ENCODE measurements at regions not wholly inside any gene's neighbourhood (a gene's known extent, or its start where the extent isn't known, plus 50 kb on each side); places are given as distances from the start of the nearest gene placed in this dataset.
"Not testable (repeated sequence)": the region's sequence is repeated elsewhere in the genome, so short reads cannot be mapped to it uniquely, and the experiment has no call there.

- Histone ChIP-seq H3K27me3 (replicated peaks; ENCODE audit: control insufficient read depth, insufficient read depth, low read length, poor library complexity, severe bottlenecking) (no peaks in the 10 kb centered on the region), H3K27ac (ENCODE audit: insufficient read depth, low read length, poor library complexity, severe bottlenecking) (no peak overlapping the region), H3K4me1 (ENCODE audit: control insufficient read depth, insufficient read depth, low read length, poor library complexity, severe bottlenecking) (no peaks in the 10 kb centered on the region), H3K36me3 (ENCODE audit: control insufficient read depth, insufficient read depth, low read length) (no peaks in the 10 kb centered on the region), H3K9me3 (ENCODE audit: control insufficient read depth, low read length) (peaks cover 9% of the 10 kb centered on the region), H3K4me3 (ENCODE audit: insufficient read depth, low read depth, low read length, poor library complexity, severe bottlenecking) (no peak overlapping the region)
- no peak for DNase-seq
These were observed 76.3 kb downstream of the DRAM2 start for GRCh38 chr1:111063595-111063994.

DNA sequence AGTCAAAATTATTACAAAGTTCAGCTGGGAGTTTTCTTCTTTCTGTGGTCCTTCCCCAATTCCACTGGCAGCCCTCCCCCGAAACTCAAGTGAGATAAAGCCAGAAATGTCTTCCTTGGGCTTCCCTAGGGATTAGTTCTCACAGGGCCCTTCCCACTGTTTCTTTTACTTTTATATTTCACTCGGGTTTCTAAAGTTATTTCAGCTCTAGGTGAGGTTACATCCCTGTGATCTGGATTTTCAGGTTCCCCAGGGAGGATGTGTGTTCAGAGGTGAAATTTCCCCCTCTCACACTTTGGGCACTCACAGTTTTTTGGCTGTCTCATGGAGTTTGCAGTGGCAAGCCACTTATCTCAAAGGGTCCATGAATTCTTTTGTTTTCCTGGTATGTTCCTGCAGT, 77.3 kb downstream of the DRAM2 start:
- Histone ChIP-seq H3K9me3 (ENCODE audit: control insufficient read depth, low read length) (peaks cover 9% of the 10 kb centered on the region), H3K36me3 (ENCODE audit: control insufficient read depth, insufficient read depth, low read length) (no peaks in the 10 kb centered on the region), H3K4me3 (ENCODE audit: insufficient read depth, low read depth, low read length, poor library complexity, severe bottlenecking) (no peak overlapping the region), H3K27ac (ENCODE audit: insufficient read depth, low read length, poor library complexity, severe bottlenecking) (no peak overlapping the region), H3K4me1 (ENCODE audit: control insufficient read depth, insufficient read depth, low read length, poor library complexity, severe bottlenecking) (no peaks in the 10 kb centered on the region), H3K27me3 (replicated peaks; ENCODE audit: control insufficient read depth, insufficient read depth, low read length, poor library complexity, severe bottlenecking) (no peaks in the 10 kb centered on the region)
- DNase-seq = no peak

GRCh38 chr1:111062081-111062480, 77.8 kb downstream of the DRAM2 start:
- H3K27ac ChIP-seq (ENCODE audit: insufficient read depth, low read length, poor library complexity, severe bottlenecking) = no peak overlapping the region
- no peak overlapping the region for H3K4me3 ChIP-seq (ENCODE audit: insufficient read depth, low read depth, low read length, poor library complexity, severe bottlenecking)
- no peaks in the 10 kb centered on the region for H3K27me3 ChIP-seq (replicated peaks; ENCODE audit: control insufficient read depth, insufficient read depth, low read length, poor library complexity, severe bottlenecking)
- DNase-seq = no peak
- peaks cover 9% of the 10 kb centered on the region for H3K9me3 ChIP-seq (ENCODE audit: control insufficient read depth, low read length)
- H3K36me3 ChIP-seq (ENCODE audit: control insufficient read depth, insufficient read depth, low read length) = no peaks in the 10 kb centered on the region
- H3K4me1 ChIP-seq (ENCODE audit: control insufficient read depth, insufficient read depth, low read length, poor library complexity, severe bottlenecking) = no peaks in the 10 kb centered on the region

DNA sequence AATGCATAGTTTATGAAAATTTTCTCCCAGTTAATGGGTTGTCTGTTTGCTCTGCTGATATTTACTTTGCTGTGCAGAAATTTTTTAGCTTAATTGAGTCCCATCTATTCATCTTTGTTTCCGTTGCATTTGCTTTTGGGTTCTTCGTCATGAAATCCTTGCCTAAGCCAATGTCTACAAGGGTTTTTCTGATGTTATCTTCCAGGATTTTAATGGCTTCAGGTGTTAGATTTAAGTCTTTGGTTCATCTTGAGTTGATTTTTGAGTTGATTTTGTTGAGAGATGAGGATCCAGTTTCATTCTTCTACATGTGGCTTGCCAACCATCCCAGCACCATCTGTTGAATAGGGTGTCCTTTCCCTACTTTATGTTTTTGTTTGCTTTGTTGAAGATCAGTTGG, 85.2 kb downstream of the DRAM2 start:
- no peak overlapping the region for H3K4me3 ChIP-seq (ENCODE audit: insufficient read depth, low read depth, low read length, poor library complexity, severe bottlenecking)
- DNase-seq = no peak
- H3K36me3 ChIP-seq (ENCODE audit: control insufficient read depth, insufficient read depth, low read length) = no peaks in the 10 kb centered on the region
- H3K9me3 ChIP-seq (ENCODE audit: control insufficient read depth, low read length) = no peaks in the 10 kb centered on the region
- H3K27me3 ChIP-seq (replicated peaks; ENCODE audit: control insufficient read depth, insufficient read depth, low read length, poor library complexity, severe bottlenecking) = no peaks in the 10 kb centered on the region
- H3K4me1 ChIP-seq (ENCODE audit: control insufficient read depth, insufficient read depth, low read length, poor library complexity, severe bottlenecking) = no peaks in the 10 kb centered on the region
- no peak overlapping the region for H3K27ac ChIP-seq (ENCODE audit: insufficient read depth, low read length, poor library complexity, severe bottlenecking)

GRCh38 chr1:111052246-111052645, 87.6 kb downstream of the DRAM2 start:
- no peak overlapping the region for H3K4me3 ChIP-seq (ENCODE audit: insufficient read depth, low read depth, low read length, poor library complexity, severe bottlenecking)
- no peaks in the 10 kb centered on the region for H3K36me3 ChIP-seq (ENCODE audit: control insufficient read depth, insufficient read depth, low read length)
- no peak for DNase-seq
- H3K9me3 ChIP-seq (ENCODE audit: control insufficient read depth, low read length) = no peaks in the 10 kb centered on the region
- H3K27me3 ChIP-seq (replicated peaks; ENCODE audit: control insufficient read depth, insufficient read depth, low read length, poor library complexity, severe bottlenecking) = no peaks in the 10 kb centered on the region
- H3K4me1 ChIP-seq (ENCODE audit: control insufficient read depth, insufficient read depth, low read length, poor library complexity, severe bottlenecking) = no peaks in the 10 kb centered on the region
- H3K27ac ChIP-seq (ENCODE audit: insufficient read depth, low read length, poor library complexity, severe bottlenecking) = no peak overlapping the region

- H3K27ac ChIP-seq (ENCODE audit: insufficient read depth, low read length, poor library complexity, severe bottlenecking); H3K36me3 ChIP-seq (ENCODE audit: control insufficient read depth, insufficient read depth, low read length); DNase-seq; H3K4me1 ChIP-seq (ENCODE audit: control insufficient read depth, insufficient read depth, low read length, poor library complexity, severe bottlenecking); H3K27me3 ChIP-seq (replicated peaks; ENCODE audit: control insufficient read depth, insufficient read depth, low read length, poor library complexity, severe bottlenecking); H3K4me3 ChIP-seq (ENCODE audit: insufficient read depth, low read depth, low read length, poor library complexity, severe bottlenecking); H3K9me3 ChIP-seq (ENCODE audit: control insufficient read depth, low read length): not testable (repeated sequence)
These were observed 84.5 kb upstream of the LRIF1 start for GRCh38 chr1:111048253-111048652.

DNA sequence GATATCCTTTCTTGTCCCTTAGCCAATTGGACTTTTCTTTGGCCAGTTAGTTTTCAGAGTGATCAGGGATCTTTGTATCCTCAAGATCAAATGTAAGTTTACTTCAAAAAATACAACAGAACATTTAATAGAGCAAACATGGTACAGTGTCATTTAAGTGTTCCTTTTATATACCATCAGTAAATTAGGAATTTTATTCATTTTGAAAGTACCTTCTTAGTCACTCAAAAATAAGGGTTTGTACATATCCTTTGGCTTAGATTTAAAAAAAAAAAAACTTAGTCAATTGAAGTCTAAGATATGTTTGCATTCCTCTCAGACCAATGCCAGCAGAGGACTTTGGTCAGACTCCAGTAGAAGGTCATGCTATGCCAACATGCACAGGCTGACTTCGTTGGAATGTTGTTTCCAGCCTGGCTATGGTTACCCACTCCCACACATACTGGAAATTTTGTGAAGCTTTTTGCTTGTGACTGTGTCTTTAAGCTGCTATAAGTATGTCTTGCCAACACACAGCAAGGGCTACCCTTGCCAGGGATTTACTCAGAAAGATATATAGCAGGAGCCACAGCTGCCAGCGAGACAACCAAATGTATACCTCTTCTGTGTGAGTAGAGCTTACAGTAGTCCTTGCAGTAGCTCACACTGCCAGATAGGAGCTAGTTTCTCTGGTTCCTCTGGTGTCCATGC, 81.5 kb upstream of the LRIF1 start:
- no peaks in the 10 kb centered on the region for H3K27me3 ChIP-seq (replicated peaks; ENCODE audit: control insufficient read depth, insufficient read depth, low read length, poor library complexity, severe bottlenecking)
- no peak for DNase-seq
- no peaks in the 10 kb centered on the region for H3K4me1 ChIP-seq (ENCODE audit: control insufficient read depth, insufficient read depth, low read length, poor library complexity, severe bottlenecking)
- no peaks in the 10 kb centered on the region for H3K36me3 ChIP-seq (ENCODE audit: control insufficient read depth, insufficient read depth, low read length)
- no peaks in the 10 kb centered on the region for H3K9me3 ChIP-seq (ENCODE audit: control insufficient read depth, low read length)
- no peak overlapping the region for H3K4me3 ChIP-seq (ENCODE audit: insufficient read depth, low read depth, low read length, poor library complexity, severe bottlenecking)
- H3K27ac ChIP-seq (ENCODE audit: insufficient read depth, low read length, poor library complexity, severe bottlenecking) = no peak overlapping the region

DNA sequence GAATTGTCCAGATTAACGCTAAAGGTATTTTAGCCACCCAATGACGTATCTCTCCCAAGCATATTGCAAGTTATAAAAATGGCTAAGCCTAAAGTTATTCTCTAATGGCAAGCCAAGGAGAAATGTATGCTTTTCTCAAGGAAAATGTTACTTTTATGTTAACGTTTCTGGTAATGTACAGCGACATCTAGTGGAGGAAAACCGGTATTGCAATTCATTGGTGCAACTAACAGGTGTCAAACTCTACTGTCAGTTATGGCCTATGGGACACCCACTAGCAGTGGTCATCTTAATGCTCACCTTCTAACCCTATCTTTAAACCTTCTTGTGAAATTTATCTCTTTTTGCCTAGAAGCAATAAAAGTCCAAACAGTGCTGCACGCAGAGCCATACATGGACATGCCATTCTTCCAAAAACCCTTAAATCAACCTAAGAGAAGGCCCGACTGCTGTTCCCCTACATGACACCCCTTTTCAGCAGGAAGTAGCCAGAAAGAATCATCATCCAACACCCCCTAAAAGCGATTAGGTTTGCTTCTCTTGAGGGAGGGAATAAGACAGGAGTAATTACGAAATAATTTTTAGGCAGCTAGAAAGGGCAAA, 68.7 kb upstream of the LRIF1 start:
- H3K27me3 ChIP-seq (replicated peaks; ENCODE audit: control insufficient read depth, insufficient read depth, low read length, poor library complexity, severe bottlenecking) = no peaks in the 10 kb centered on the region
- no peaks in the 10 kb centered on the region for H3K9me3 ChIP-seq (ENCODE audit: control insufficient read depth, low read length)
- no peak overlapping the region for H3K27ac ChIP-seq (ENCODE audit: insufficient read depth, low read length, poor library complexity, severe bottlenecking)
- no peaks in the 10 kb centered on the region for H3K4me1 ChIP-seq (ENCODE audit: control insufficient read depth, insufficient read depth, low read length, poor library complexity, severe bottlenecking)
- no peak overlapping the region for H3K4me3 ChIP-seq (ENCODE audit: insufficient read depth, low read depth, low read length, poor library complexity, severe bottlenecking)
- no peaks in the 10 kb centered on the region for H3K36me3 ChIP-seq (ENCODE audit: control insufficient read depth, insufficient read depth, low read length)
- DNase-seq = peak in 1 of 3 donors; percentile 17

DNA sequence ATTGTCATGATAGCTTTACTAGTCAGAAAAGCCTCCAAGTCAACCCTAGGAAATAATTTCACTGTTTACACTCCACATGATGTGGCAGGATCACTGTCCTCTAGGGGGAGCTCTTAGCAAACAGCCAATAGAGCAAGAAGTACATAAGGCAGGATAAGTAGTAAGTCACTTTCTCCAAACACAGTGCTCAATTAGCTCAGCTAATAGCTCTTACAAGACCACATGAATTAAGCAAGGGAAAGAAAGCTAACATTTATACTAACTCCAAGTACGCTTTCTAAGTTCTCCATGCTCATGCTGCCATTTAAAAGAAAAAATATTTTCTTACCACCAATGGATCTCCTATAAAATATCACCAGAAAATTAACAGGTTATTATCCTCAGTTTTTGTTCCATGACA, 66.9 kb upstream of the LRIF1 start:
- Histone ChIP-seq H3K27ac (ENCODE audit: insufficient read depth, low read length, poor library complexity, severe bottlenecking) (no peak overlapping the region), H3K4me1 (ENCODE audit: control insufficient read depth, insufficient read depth, low read length, poor library complexity, severe bottlenecking) (no peaks in the 10 kb centered on the region), H3K36me3 (ENCODE audit: control insufficient read depth, insufficient read depth, low read length) (no peaks in the 10 kb centered on the region), H3K27me3 (replicated peaks; ENCODE audit: control insufficient read depth, insufficient read depth, low read length, poor library complexity, severe bottlenecking) (no peaks in the 10 kb centered on the region), H3K9me3 (ENCODE audit: control insufficient read depth, low read length) (no peaks in the 10 kb centered on the region), H3K4me3 (ENCODE audit: insufficient read depth, low read depth, low read length, poor library complexity, severe bottlenecking) (no peak overlapping the region)
- peak in 1 of 3 donors; percentile 29 for DNase-seq

- Histone ChIP-seq H3K4me3 (ENCODE audit: insufficient read depth, low read depth, low read length, poor library complexity, severe bottlenecking) (no peak overlapping the region), H3K27ac (ENCODE audit: insufficient read depth, low read length, poor library complexity, severe bottlenecking) (no peak overlapping the region), H3K36me3 (ENCODE audit: control insufficient read depth, insufficient read depth, low read length) (no peaks in the 10 kb centered on the region), H3K9me3 (ENCODE audit: control insufficient read depth, low read length) (no peaks in the 10 kb centered on the region), H3K27me3 (replicated peaks; ENCODE audit: control insufficient read depth, insufficient read depth, low read length, poor library complexity, severe bottlenecking) (peaks cover 3% of the 10 kb centered on the region), H3K4me1 (ENCODE audit: control insufficient read depth, insufficient read depth, low read length, poor library complexity, severe bottlenecking) (no peaks in the 10 kb centered on the region)
- DNase-seq = no peak
These were observed 61.4 kb upstream of the LRIF1 start for GRCh38 chr1:111025109-111025508.

Measured in effector memory CD4-positive, alpha-beta T cell (primary cell).